OCI-LY3 (cell line): ENCODE measurements at regions not wholly inside any gene's neighbourhood (a gene's known extent, or its start where the extent isn't known, plus 50 kb on each side); places are given as distances from the start of the nearest gene placed in this dataset.

Experiments
- EZH2phosphoT487 ChIP-seq: fragments of 200-600 bp; shearing (Covaris generic); IDR thresholded peaks from 2 replicates; pipeline ENCODE4 v1.6.1; 2018; ENCODE audit warnings: antibody characterized with exemption, mixed run types, low read depth
- TF ChIP-seq, protein P1 (sequence below): fragments of 200-600, 300-600 bp; sonication (generic); IDR thresholded peaks from 2 replicates; pipeline ENCODE4 v1.5.1; 2014; ENCODE audit warnings: antibody characterized with exemption, low read length, low read depth

DNA sequence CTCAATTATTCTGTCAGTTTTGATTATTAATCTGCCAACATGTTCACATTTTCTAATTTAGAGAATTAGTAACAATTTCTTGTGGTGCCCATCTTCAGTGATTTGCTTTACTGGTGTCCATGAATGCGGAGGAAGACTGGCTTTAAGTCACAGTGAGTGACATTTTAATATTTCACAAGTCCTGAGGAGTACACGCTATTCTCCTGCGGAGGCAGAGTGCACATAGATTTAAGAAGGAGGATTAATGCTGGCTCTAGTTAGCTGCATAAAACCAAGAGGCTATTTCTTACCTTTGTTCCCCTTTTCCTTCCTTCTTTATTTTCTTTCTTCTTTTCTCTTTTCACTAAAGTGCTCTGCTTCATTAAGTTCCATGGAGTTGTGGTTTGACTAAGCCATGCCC is 495.2 kb upstream of the IGFBP7 start:
- TF ChIP-seq, protein P1, sequence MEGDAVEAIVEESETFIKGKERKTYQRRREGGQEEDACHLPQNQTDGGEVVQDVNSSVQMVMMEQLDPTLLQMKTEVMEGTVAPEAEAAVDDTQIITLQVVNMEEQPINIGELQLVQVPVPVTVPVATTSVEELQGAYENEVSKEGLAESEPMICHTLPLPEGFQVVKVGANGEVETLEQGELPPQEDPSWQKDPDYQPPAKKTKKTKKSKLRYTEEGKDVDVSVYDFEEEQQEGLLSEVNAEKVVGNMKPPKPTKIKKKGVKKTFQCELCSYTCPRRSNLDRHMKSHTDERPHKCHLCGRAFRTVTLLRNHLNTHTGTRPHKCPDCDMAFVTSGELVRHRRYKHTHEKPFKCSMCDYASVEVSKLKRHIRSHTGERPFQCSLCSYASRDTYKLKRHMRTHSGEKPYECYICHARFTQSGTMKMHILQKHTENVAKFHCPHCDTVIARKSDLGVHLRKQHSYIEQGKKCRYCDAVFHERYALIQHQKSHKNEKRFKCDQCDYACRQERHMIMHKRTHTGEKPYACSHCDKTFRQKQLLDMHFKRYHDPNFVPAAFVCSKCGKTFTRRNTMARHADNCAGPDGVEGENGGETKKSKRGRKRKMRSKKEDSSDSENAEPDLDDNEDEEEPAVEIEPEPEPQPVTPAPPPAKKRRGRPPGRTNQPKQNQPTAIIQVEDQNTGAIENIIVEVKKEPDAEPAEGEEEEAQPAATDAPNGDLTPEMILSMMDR, result no peak
- no peak for TF ChIP-seq EZH2phosphoT487
